ENCODE measurements at regions not wholly inside any gene's neighbourhood (a gene's known extent, or its start where the extent isn't known, plus 50 kb on each side); places are given as distances from the start of the nearest gene placed in this dataset.
"Not testable (repeated sequence)": the region's sequence is repeated elsewhere in the genome, so short reads cannot be mapped to it uniquely, and the experiment has no call there.

DNA sequence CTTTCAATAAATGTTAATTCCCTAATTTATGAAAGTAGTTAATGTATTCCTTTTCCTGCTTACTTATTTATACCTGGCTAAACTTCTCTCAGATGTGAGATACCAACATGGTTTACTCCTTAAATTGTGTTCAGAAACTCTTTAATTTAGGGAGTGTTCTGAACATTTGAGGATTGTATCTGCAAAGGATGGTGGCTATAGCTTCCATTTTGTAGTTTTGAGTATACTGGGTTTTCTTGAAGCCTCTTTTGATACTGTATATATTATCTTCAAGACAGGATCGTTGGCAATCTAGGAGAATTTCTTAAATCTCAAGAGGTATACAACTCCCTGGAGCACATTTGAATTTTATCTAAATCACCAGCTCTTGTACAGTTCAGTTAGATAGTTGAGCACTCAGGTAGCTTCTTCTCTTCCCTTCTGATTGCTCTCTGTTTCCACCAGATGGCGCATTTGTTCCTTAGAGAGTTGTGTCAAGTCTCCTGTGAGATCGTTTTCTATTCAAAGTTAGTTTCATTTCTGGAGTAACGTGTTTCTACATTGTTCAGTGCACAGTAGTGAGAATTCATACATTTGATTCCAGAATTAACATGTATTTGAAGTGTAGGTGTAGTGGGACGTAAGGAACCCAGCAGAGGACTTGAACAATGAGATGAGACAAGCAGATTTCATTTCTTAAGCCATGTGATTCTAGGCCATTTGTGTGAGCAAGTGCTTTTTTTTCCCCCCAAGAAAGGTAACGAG is 63.2 kb upstream of the GARIN1A start:
- H3K9ac ChIP-seq (ENCODE audit: insufficient read depth, low read depth, low read length); H3K79me2 ChIP-seq (ENCODE audit: insufficient read depth, low read length); BruUV-seq (replicated peaks): not testable (repeated sequence)

GRCh38 chr7:128613366-128613765 is 58.7 kb upstream of the GARIN1A start:
- H2AFZ ChIP-seq (ENCODE audit: low read length); BruUV-seq (replicated peaks); FAIRE-seq: not testable (repeated sequence)

More for the DNA sequence above, 63.2 kb upstream of the GARIN1A start:
- in situ Hi-C loops (cut with HindIII; ENCODE audit: extremely low pct_ligation_motif_present, low pct_unique_long_range_greater_than_20kb); H3K9me3 ChIP-seq (ENCODE audit: low read length); intact Hi-C loops (cut with micrococcal nuclease; ENCODE audit: unreplicated experiment); POLR2A ChIA-PET; H4K20me1 ChIP-seq (ENCODE audit: insufficient read depth, low read length); H3K27me3 ChIP-seq (ENCODE audit: control insufficient read depth in 1 of 2, insufficient read depth in 2 of 2, low read length in 2 of 2); H2AFZ ChIP-seq (ENCODE audit: low read length); DNase-seq (ENCODE audit: low spot score); H3K4me1 ChIP-seq (ENCODE audit: insufficient read depth, low read length); H3K36me3 ChIP-seq (replicated peaks in 1 of 2; ENCODE audit: control insufficient read depth in 1 of 2, insufficient read depth in 2 of 2, low read length in 2 of 2); H3K27ac ChIP-seq (ENCODE audit: extremely low read length, insufficient read depth, low read length); CTCF ChIA-PET (ENCODE audit: low intra/inter-chr PET ratio, low total read pairs): not testable (repeated sequence)
- peak; percentile 89 for ATAC-seq
- peak; percentile 98 for FAIRE-seq
- TF ChIP-seq CTCF (CRISPR knock-in tag; IDR thresholded peaks at IDR 0.05) (peak; percentile 68), STAG1 (CRISPR knock-in tag; IDR thresholded peaks at IDR 0.05) (peak; percentile 52)
- Histone ChIP-seq H3K4me3 (replicated peaks in 1 of 3; ENCODE audit: insufficient read depth in 1 of 3, low read depth in 2 of 3, low read length in 3 of 3) (peak overlapping the region in 1 of 3 experiments; percentile 13; a peak in 1 of 6 replicates), H3K4me2 (ENCODE audit: low read depth, low read length) (peak overlapping the region; percentile 63)
- WGBS (ENCODE audit: low lambda C conversion rate), result 23% methylated on average over 6 of the region's 6 CpGs

DNA sequence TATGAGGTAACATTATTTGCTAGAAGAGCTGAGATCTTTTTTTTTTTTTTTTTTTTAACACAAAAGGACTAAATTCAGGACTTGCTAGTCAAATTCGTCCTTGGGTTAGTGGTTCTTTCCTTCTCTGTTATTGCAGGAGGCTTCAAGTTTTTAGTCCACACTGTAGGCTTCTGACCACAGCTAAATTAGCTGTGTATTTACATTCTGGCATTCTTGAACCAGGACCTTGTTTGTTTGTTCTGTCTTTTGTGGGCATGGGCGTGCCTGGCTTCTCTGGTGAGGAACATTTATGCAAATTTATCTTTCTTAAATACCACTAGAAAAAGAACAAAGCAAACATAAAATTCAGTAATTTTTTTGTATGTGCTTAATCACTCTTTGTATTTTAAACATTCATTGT is 57.3 kb upstream of the GARIN1A start:
- FAIRE-seq; H3K4me1 ChIP-seq (ENCODE audit: insufficient read depth, low read length); H2AFZ ChIP-seq (ENCODE audit: low read length); POLR2A ChIA-PET; BruUV-seq (replicated peaks); H3K4me3 ChIP-seq (replicated peaks in 1 of 3; ENCODE audit: insufficient read depth in 1 of 3, low read depth in 2 of 3, low read length in 3 of 3); H3K27me3 ChIP-seq (ENCODE audit: control insufficient read depth in 1 of 2, insufficient read depth in 2 of 2, low read length in 2 of 2); H3K27ac ChIP-seq (ENCODE audit: extremely low read length, insufficient read depth, low read length); intact Hi-C loops (cut with micrococcal nuclease; ENCODE audit: unreplicated experiment); H3K9ac ChIP-seq (ENCODE audit: insufficient read depth, low read depth, low read length); H4K20me1 ChIP-seq (ENCODE audit: insufficient read depth, low read length); H3K79me2 ChIP-seq (ENCODE audit: insufficient read depth, low read length); H3K4me2 ChIP-seq (ENCODE audit: low read depth, low read length); ATAC-seq; in situ Hi-C loops (cut with HindIII; ENCODE audit: extremely low pct_ligation_motif_present, low pct_unique_long_range_greater_than_20kb); DNase-seq (ENCODE audit: low spot score); H3K9me3 ChIP-seq (ENCODE audit: low read length); CTCF ChIA-PET (ENCODE audit: low intra/inter-chr PET ratio, low total read pairs): not testable (repeated sequence)
- 96% methylated on average over 2 of the region's 2 CpGs for WGBS (ENCODE audit: low lambda C conversion rate)
- peaks cover 4 to 14% of the 10 kb centered on the region in 2 experiments; a peak in 3 of 5 replicates for H3K36me3 ChIP-seq (replicated peaks in 1 of 2; ENCODE audit: control insufficient read depth in 1 of 2, insufficient read depth in 2 of 2, low read length in 2 of 2)

More at GRCh38 chr7:128613366-128613765, 58.7 kb upstream of the GARIN1A start:
- H3K79me2 ChIP-seq (ENCODE audit: insufficient read depth, low read length); POLR2A ChIA-PET; H3K27me3 ChIP-seq (ENCODE audit: control insufficient read depth in 1 of 2, insufficient read depth in 2 of 2, low read length in 2 of 2); H3K4me3 ChIP-seq (replicated peaks in 1 of 3; ENCODE audit: insufficient read depth in 1 of 3, low read depth in 2 of 3, low read length in 3 of 3); H3K9ac ChIP-seq (ENCODE audit: insufficient read depth, low read depth, low read length); H3K27ac ChIP-seq (ENCODE audit: extremely low read length, insufficient read depth, low read length); in situ Hi-C loops (cut with HindIII; ENCODE audit: extremely low pct_ligation_motif_present, low pct_unique_long_range_greater_than_20kb); DNase-seq (ENCODE audit: low spot score); H3K4me1 ChIP-seq (ENCODE audit: insufficient read depth, low read length); H4K20me1 ChIP-seq (ENCODE audit: insufficient read depth, low read length); H3K4me2 ChIP-seq (ENCODE audit: low read depth, low read length); ATAC-seq; intact Hi-C loops (cut with micrococcal nuclease; ENCODE audit: unreplicated experiment); H3K36me3 ChIP-seq (replicated peaks in 1 of 2; ENCODE audit: control insufficient read depth in 1 of 2, insufficient read depth in 2 of 2, low read length in 2 of 2); CTCF ChIA-PET (ENCODE audit: low intra/inter-chr PET ratio, low total read pairs); H3K9me3 ChIP-seq (ENCODE audit: low read length): not testable (repeated sequence)
- WGBS (ENCODE audit: low lambda C conversion rate), result 97% methylated on average over 3 of the region's 3 CpGs

DNA sequence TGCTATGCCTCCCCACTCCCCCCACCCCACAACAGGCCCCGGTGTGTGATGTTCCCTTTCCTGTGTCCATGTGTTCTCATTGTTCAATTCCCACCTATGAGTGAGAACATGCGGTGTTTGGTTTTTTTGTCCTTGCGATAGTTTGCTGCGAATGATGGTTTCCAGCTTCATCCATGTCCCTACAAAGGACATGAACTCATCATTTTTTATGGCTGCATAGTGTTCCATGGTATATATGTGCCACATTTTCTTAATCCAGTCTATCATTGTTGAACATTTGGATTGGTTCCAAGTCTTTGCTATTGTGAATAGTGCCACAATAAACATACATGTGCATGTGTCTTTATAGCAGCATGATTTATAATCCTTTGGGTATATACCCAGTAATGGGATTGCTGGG is 55.3 kb upstream of the GARIN1A start:
- DNase-seq (ENCODE audit: low spot score); BruUV-seq (replicated peaks); H3K27me3 ChIP-seq (ENCODE audit: control insufficient read depth in 1 of 2, insufficient read depth in 2 of 2, low read length in 2 of 2); H3K4me3 ChIP-seq (replicated peaks in 1 of 3; ENCODE audit: insufficient read depth in 1 of 3, low read depth in 2 of 3, low read length in 3 of 3); H2AFZ ChIP-seq (ENCODE audit: low read length); H3K9me3 ChIP-seq (ENCODE audit: low read length); in situ Hi-C loops (cut with HindIII; ENCODE audit: extremely low pct_ligation_motif_present, low pct_unique_long_range_greater_than_20kb); H3K4me1 ChIP-seq (ENCODE audit: insufficient read depth, low read length); CTCF ChIA-PET (ENCODE audit: low intra/inter-chr PET ratio, low total read pairs); intact Hi-C loops (cut with micrococcal nuclease; ENCODE audit: unreplicated experiment); ATAC-seq; H3K79me2 ChIP-seq (ENCODE audit: insufficient read depth, low read length); H3K9ac ChIP-seq (ENCODE audit: insufficient read depth, low read depth, low read length); H4K20me1 ChIP-seq (ENCODE audit: insufficient read depth, low read length); POLR2A ChIA-PET; H3K4me2 ChIP-seq (ENCODE audit: low read depth, low read length); FAIRE-seq; H3K27ac ChIP-seq (ENCODE audit: extremely low read length, insufficient read depth, low read length): not testable (repeated sequence)
- peaks cover 5 to 17% of the 10 kb centered on the region in 2 experiments; a peak in 3 of 5 replicates for H3K36me3 ChIP-seq (replicated peaks in 1 of 2; ENCODE audit: control insufficient read depth in 1 of 2, insufficient read depth in 2 of 2, low read length in 2 of 2)
- 97% methylated on average over 4 of the region's 4 CpGs for WGBS (ENCODE audit: low lambda C conversion rate)

All from HepG2 (cell line).